ENCODE measurements at regions not wholly inside any gene's neighbourhood (a gene's known extent, or its start where the extent isn't known, plus 50 kb on each side); places are given as distances from the start of the nearest gene placed in this dataset.

DNA sequence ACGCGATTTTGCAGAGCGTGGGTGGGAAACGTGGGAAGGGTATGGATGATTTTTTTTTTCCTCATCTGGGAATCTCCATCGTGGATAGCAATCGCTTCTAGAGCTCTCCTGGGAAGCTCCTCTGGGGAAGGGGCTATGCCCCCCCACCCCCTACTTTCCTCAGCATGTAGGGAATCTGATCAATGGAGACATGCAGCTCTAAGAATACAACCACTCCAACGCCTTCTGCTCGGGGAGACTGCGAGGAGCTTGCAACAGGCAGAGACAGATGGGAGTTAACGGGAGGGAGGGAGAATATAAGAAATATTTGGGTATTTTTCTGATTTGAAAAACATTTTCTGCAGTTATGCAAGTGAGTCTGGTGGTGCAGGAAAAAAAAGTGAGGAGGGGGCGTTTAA, 104.6 kb upstream of the HSD17B12 start:
- no peak for DNase-seq (ENCODE audit: low spot score)

GRCh38 chr11:43576320-43576802, 104.2 kb upstream of the HSD17B12 start:
- no peak for DNase-seq (ENCODE audit: low spot score)

GRCh38 chr11:43576803-43577521, 103.6 kb upstream of the HSD17B12 start:
- DNase-seq (ENCODE audit: low spot score), result peak; percentile 22

GRCh38 chr11:43577566-43578264, 102.8 kb upstream of the HSD17B12 start:
- DNase-seq (ENCODE audit: low spot score), result no peak

GRCh38 chr11:43578346-43579170, 102.0 kb upstream of the HSD17B12 start:
- DNase-seq (ENCODE audit: low spot score), result no peak

- no peak for DNase-seq (ENCODE audit: low spot score)
Observed at GRCh38 chr11:43579171-43579918, 101.2 kb upstream of the HSD17B12 start.

DNA sequence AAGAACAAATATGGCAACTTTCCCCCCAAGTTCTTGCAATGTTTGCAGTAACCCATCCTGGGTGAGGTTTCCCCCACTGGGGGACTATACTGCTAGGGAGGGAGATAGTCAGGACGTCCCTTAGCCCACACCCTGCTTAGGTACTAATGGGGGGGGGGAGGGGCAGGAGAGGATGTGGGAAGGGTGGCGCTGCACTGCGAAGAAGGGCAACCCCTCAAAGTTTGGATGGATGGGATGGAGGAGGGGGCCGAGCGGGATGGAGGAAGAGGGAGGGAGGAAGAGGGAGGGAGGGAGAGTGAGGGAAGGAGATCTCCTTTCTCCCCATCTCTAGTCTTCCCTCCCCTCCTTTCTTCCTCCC, 100.6 kb upstream of the HSD17B12 start:
- no peak for DNase-seq (ENCODE audit: low spot score)

DNA sequence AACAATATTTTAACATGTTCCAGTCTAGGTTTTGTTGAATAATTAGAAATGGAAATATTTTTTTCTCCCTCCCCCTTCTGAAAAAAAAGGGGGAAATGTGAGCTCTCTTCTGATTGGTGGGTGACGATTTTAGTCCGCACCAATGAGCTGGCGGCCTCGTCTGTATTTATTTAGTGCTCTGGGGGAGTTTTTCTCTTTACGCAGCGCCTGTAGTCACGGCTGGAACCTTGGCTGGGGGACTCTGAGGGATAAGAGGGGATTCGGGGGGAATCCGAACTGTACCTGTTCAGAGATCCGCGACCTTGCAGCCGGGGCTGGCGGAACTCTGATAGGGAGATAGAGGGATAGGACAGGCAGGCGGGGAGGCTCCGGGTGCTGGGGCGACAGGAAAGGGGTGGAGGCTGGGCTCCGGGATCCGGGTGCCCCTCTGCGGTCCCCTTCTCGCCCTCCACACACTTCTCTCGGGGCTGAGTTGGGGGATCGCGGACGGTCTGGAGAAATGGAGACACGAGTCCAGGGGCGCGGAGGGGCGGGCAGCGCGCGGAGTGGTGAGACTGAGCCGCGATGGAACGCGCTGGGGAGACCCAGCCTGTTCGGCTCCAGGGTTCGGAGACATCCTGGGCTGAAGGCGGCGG, 99.7 kb upstream of the HSD17B12 start:
- no peak for DNase-seq (ENCODE audit: low spot score)

- no peak for DNase-seq (ENCODE audit: low spot score)
Observed at GRCh38 chr11:43581370-43582023, 99.0 kb upstream of the HSD17B12 start.

DNA sequence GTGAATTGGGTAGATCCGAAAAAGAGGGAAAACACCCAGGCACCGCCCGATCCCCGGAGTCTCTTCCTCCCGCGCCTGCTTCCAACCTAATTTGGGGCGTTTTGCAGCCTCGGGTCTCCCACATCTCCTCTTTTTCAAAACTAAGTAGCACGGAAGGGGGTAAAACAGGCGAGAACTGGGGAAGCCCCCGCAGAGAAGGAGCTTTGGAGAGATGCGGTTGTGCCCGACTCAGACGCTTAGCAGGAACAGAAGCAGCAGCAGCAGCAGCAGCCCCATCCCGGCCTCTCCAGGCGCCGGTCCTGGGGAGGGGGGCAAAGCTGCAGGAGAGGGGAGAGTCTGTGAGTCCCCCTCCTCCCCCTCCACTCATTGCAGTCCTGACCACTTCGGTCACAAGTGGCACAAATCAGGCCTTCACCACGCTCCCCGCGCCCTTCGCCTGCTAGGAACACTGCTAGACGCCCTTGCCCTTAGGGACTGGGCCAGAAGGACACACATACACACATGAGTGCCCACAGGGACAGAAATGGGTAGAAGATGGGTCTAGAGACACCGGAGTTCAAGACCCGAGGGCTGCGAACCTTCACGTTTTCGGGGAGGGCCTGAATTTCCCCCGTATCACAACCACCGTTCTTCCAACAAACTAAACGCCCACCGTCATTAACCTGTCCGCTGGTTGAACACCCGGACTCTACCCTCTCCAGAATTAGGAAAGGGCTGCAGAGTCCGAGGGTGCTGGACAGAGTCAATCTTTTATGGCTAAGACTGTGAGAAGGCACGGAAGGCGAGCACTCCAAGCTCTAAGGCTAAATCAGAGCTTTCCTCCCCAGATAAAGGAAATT, 98.3 kb upstream of the HSD17B12 start:
- DNase-seq (ENCODE audit: low spot score), result no peak

DNA sequence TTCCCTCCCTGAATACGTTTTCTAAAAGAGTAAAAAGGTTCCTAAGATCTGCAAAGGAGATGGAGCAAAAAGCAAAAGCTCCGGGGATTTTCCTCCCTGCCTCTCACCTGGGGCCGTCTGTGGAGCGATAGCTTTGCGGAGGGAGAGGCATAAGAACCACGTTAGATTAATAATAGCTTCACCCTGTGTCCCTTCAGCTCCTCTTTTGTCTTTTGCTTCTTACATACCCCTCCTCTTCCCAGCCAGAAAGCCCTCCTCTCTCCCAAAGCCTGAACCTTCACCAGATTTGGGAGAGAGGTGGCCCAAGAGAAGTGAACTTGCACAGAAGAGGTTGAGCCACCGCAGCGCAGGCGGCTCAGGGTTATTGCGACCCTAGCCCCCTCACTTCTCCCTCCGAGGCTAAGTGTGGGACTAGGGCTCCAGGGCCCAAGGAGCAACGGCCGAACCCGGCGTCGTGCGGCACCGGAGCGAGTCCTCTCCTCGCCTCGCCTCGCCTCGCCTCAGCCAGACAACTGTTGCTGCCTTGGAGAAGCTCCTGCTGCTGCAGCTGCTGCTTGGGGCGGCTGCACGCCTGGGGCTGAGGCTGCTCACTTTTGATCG, 97.6 kb upstream of the HSD17B12 start:
- no peak for DNase-seq (ENCODE audit: low spot score)

DNA sequence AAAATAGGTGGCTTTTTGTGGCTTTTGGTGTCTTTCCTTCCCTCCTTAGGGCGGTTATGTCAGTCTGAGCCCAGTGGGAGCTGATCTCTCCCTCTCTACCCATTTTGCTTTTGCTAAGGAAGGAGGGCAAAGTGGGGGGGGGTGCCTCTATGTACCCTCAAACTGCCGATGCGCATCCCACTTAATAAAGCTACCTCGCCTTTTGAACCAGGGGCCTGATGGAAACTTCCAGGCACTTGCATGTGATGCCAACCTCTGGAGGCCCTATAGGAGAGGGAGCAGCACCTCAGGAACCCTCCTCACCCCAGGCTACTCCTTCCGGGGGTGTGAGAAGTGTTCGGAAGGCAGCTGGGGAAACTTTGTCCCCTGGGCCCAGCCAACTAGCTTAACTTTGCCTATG, 97.0 kb upstream of the HSD17B12 start:
- DNase-seq (ENCODE audit: low spot score), result no peak

GRCh38 chr11:43585877-43586608, 94.5 kb upstream of the HSD17B12 start:
- DNase-seq (ENCODE audit: low spot score), result no peak

DNA sequence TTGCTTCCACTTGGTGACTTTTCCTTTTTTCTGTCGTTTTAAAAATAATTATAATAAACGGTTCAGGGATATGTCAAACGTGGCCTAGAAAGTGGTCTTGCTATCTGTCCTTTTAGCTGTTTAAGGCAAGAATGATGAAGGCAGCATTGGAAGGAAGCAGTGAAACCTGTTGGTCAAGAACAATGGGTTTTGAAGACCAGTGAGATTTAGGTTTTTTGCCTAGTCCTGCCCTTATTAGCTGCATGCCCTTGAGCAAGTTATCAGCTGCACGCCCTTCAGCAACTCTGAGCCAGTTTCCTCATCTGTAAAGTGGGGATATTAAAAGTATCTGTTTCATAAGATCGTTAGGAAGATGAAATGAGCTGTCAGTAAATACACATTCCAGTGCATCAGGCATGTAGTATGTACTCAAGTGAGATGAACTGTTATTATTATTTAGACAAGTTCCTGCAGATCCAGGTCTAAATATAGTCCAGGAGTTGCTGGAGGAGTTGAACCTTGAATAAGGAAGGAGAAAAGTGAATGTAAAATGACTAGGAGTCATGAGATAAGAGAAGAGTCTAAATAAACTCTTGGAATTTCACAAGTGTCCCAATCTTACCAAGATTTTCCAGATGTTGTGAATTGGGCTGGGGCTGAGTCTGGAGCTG, 90.8 kb upstream of the HSD17B12 start:
- no peak for DNase-seq (ENCODE audit: low spot score)

DNA sequence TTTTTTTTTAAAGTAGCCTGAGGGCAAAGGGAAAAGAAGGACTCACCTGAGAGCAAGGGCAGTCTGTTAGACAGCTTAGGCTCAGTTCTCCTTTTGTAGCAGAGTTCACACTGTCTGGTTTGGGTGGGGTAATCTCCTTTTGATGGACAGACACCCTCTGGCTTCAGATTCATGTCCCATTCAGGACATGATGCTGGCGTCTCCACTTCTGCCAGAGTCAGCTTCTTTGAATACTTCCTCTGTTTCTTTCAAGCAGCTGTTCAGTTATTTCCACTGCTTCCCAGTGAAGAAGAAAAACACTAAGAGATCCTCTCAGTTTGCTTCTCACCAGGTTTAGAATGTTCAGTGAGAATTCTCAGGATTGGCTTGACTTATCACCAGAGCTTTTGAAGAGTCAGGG, 79.0 kb upstream of the HSD17B12 start:
- no peak for DNase-seq (ENCODE audit: low spot score)

- no peak for DNase-seq (ENCODE audit: low spot score)
Observed at GRCh38 chr11:43602670-43603069, 77.9 kb upstream of the HSD17B12 start.

GRCh38 chr11:43614214-43614613, 66.3 kb upstream of the HSD17B12 start:
- DNase-seq (ENCODE audit: low spot score), result no peak

DNA sequence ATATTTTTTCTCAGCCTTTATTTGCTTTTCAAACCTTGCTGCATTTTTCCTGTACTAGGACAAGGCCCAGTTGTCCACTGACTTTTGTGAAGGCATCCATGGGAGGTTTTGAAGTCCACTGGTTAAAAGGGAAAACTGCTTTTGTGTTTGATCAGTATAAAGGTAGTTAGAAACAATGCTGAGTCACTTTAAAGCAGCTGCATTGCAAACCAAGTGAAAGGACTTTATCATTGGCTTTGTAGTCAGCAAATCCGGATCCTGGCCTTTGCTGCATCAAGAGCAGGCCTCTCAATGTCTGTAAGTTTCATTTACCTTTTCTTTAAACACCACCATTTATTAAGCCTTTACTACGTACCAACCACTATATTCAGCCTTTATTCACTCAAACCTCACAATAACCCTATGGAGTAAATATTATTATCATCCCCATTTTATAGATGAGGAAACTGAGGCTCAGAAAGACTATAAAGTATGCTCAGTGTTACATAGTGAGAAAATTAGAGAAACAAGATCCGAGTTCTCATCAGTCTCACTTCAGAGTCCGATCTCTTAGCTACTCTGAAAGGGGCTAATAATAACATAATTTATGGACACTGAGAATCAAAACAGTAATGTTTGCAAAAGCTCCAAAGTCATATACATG, 60.6 kb upstream of the HSD17B12 start:
- no peak for DNase-seq (ENCODE audit: low spot score)
